ENCODE measurements at regions not wholly inside any gene's neighbourhood (a gene's known extent, or its start where the extent isn't known, plus 50 kb on each side); places are given as distances from the start of the nearest gene placed in this dataset.
A peak's percentile ranks its signal among the peaks of the same experiment; 100 is the strongest.

- Histone ChIP-seq H3K36me3 (no peaks in the 10 kb centered on the region), H3K4me3 (no peak overlapping the region), H3K27me3 (no peaks in the 10 kb centered on the region), H3K27ac (no peak overlapping the region), H3K4me1 (no peaks in the 10 kb centered on the region), H3K9me3 (no peaks in the 10 kb centered on the region)
- TF ChIP-seq, protein P1, sequence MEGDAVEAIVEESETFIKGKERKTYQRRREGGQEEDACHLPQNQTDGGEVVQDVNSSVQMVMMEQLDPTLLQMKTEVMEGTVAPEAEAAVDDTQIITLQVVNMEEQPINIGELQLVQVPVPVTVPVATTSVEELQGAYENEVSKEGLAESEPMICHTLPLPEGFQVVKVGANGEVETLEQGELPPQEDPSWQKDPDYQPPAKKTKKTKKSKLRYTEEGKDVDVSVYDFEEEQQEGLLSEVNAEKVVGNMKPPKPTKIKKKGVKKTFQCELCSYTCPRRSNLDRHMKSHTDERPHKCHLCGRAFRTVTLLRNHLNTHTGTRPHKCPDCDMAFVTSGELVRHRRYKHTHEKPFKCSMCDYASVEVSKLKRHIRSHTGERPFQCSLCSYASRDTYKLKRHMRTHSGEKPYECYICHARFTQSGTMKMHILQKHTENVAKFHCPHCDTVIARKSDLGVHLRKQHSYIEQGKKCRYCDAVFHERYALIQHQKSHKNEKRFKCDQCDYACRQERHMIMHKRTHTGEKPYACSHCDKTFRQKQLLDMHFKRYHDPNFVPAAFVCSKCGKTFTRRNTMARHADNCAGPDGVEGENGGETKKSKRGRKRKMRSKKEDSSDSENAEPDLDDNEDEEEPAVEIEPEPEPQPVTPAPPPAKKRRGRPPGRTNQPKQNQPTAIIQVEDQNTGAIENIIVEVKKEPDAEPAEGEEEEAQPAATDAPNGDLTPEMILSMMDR (IDR thresholded peaks at IDR 0.05) = no peak
- TF ChIP-seq POLR2A (IDR thresholded peaks at IDR 0.05) = no peak
- DNase-seq = peak in 2 of 3 donors; percentile 46 to 51
- intact Hi-C loops (cut with DNase I) = loop anchor here in 1 of 2 donors (5.0 kb wide), 1 partner anchor 78 kb away; no protein-coding TSS in a partner anchor
- peak in 3 of 4 donors; percentile 34 to 42 (median 37) for ATAC-seq
- 63% methylated on average over 8 of the region's 8 CpGs for WGBS (ENCODE audit: insufficient coverage, low coverage, low lambda C conversion rate, missing lambda C conversion rate)
Observed at GRCh38 chr20:23135449-23136420, 49.6 kb upstream of the CD93 start.

Small RNA genes lying in the stretch of these regions (small RNA-seq; reads per million reads assigned to genes)
- gene RNA5SP478 = 0 reads per million in 2 experiments

All from right lobe of liver (tissue), 6 donors.